Sigmoid colon (tissue), 6 donors: ENCODE measurements at regions not wholly inside any gene's neighbourhood (a gene's known extent, or its start where the extent isn't known, plus 50 kb on each side); places are given as distances from the start of the nearest gene placed in this dataset.

Experiments used
- DNase-seq: peaks from one replicate; pipeline ENCODE4 v3.0.0-alpha.2; 2019
- H3K27ac ChIP-seq, 4 donors: fragments of 200-600 bp; sonication (generic); one replicate each; pipeline ENCODE4 v1.5.1; 2016 to 2019; ENCODE audit warnings: mild to moderate bottlenecking in 1 of 4
- H3K27me3 ChIP-seq, 3 donors: fragments of 200-600 bp; sonication (generic); one replicate each; pipeline ENCODE4 v1.5.1; 2019; ENCODE audit warnings: mild to moderate bottlenecking in 1 of 3
- H3K36me3 ChIP-seq, 4 donors: fragments of 200-600 bp; sonication (generic); one replicate each; pipeline ENCODE4 v1.5.1; 2016 to 2019
- H3K4me1 ChIP-seq, 4 donors: fragments of 200-600 bp; sonication (generic); one replicate each; pipeline ENCODE4 v1.5.1; 2017 to 2019
- H3K4me3 ChIP-seq, 4 donors: fragments of 200-600 bp; sonication (generic); one replicate each; pipeline ENCODE4 v1.5.1; 2017 to 2019; ENCODE audit warnings: mild to moderate bottlenecking in 2 of 4, moderate library complexity in 1 of 4
- H3K9me3 ChIP-seq, 4 donors: fragments of 200-600 bp in 3 of 4; sonication (generic) in 3 of 4; one replicate each; pipeline versions ENCODE4 v1.5.1 to v1.6.1; 2013 to 2019
- EP300 ChIP-seq, 4 donors: sonication (generic); formaldehyde crosslinking; IDR thresholded peaks; one replicate each; pipeline ENCODE4 v1.6.1; 2017; ENCODE audit warnings: antibody characterized with exemption in 4 of 4
- POLR2A ChIP-seq, 2 donors: fragments of 450-650 bp; IDR thresholded peaks; one replicate each; pipeline ENCODE4 v1.6.1; 2016; ENCODE audit warnings: antibody characterized with exemption in 2 of 2, mild to moderate bottlenecking in 2 of 2, moderate library complexity in 2 of 2
- POLR2AphosphoS5 ChIP-seq, 4 donors: sonication (generic); formaldehyde crosslinking; IDR thresholded peaks; one replicate each; pipeline ENCODE4 v1.6.1; 2017; ENCODE audit warnings: antibody characterized with exemption in 4 of 4
- WGBS, 2 donors: extraction: QIAGEN DNeasy Blood & Tissue Kit; methylation state at CpG; one replicate each; pipeline ENCODE4 v1.1.7; 2013; 5-methylcytosine and 5-hydroxymethylcytosine counted together
- intact Hi-C: fragments of 100-400 bp; cut with DNase I; formaldehyde crosslinking; loops from one replicate; pipeline ENCODE4 v1.15.1; 2023
- TF ChIP-seq, protein P1 (sequence below), 4 experiments: fragments of 450-650 bp in 3 of 4; fragments of 200-600 bp in 1 of 4; IDR thresholded peaks; one replicate each; pipeline ENCODE4 v1.5.1; 2016 to 2019; ENCODE audit warnings: antibody characterized with exemption in 4 of 4, mild to moderate bottlenecking in 3 of 4, moderate library complexity in 2 of 4
- donor health status: healthy with polysubstance abuse.
- donor health status: healthy.

DNA sequence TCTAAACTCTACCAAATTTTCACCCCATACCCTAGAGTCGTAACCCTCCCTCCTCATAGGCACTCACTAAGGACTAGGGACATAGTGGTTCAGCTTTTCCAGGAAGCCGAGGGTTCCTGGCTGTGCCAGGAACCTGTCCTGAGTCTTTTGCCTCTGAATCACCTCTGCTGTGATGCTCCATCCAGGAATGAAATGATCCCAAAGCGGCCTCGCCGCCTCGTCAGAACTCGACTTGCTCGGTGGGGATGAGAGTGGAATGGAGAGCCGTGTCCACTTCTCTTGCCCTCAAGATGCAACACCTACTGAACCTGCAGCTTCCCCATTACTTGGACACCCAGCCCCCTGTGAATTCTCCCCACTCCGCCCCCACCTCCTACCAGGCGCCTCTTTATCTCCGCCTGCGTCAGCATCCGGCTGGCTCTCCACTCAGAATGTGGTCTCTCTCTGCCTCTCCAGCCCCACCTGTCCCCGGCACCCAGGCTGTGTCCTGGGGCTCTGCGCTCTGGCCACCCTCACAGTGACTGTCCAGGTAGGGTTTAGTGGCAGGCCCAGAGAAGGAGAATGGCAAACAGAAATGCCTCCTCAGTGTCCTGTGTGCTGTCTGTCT, 366.1 kb upstream of the ZNF32 start:
- 95 to 97% methylated on average over 16 of the region's 16 CpGs for WGBS, 2 donors
- TF ChIP-seq EP300 (IDR thresholded peaks at IDR 0.05) = no peak
- no peak for TF ChIP-seq POLR2A (IDR thresholded peaks at IDR 0.05)
- no peak for TF ChIP-seq POLR2AphosphoS5 (IDR thresholded peaks at IDR 0.05)
- TF ChIP-seq, protein P1, sequence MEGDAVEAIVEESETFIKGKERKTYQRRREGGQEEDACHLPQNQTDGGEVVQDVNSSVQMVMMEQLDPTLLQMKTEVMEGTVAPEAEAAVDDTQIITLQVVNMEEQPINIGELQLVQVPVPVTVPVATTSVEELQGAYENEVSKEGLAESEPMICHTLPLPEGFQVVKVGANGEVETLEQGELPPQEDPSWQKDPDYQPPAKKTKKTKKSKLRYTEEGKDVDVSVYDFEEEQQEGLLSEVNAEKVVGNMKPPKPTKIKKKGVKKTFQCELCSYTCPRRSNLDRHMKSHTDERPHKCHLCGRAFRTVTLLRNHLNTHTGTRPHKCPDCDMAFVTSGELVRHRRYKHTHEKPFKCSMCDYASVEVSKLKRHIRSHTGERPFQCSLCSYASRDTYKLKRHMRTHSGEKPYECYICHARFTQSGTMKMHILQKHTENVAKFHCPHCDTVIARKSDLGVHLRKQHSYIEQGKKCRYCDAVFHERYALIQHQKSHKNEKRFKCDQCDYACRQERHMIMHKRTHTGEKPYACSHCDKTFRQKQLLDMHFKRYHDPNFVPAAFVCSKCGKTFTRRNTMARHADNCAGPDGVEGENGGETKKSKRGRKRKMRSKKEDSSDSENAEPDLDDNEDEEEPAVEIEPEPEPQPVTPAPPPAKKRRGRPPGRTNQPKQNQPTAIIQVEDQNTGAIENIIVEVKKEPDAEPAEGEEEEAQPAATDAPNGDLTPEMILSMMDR (IDR thresholded peaks at IDR 0.05) = no peak
- H3K9me3 ChIP-seq = no peaks in the 10 kb centered on the region
- H3K27ac ChIP-seq = no peak overlapping the region
- no peaks in the 10 kb centered on the region for H3K36me3 ChIP-seq
- peaks cover 0 to 13% (median 0%) of the 10 kb centered on the region in 4 donors for H3K4me1 ChIP-seq
- intact Hi-C loops = no loop called here
- H3K27me3 ChIP-seq = no peaks in the 10 kb centered on the region
- no peak for DNase-seq
- H3K4me3 ChIP-seq = no peak overlapping the region

DNA sequence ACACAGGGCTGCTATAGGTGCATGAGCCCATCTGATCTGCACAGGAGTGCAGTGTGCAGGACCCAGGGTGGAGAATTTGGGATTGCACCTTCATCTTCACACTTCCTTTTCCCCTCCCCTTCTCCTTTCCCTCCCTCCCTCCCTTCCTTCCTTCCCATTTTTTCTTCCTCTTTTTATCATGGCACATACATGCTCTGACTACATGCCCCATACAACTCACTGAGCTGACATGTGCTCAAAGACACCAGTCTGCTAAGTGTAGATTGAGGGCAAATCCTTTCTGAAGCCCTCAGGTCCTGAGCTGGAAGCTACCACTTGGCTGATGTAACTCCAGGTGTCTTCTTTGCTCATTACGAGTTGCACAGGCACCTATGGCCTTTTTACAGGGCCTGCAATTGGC, 365.3 kb upstream of the ZNF32 start:
- TF ChIP-seq, protein P1 (IDR thresholded peaks at IDR 0.05) = no peak
- TF ChIP-seq EP300 (IDR thresholded peaks at IDR 0.05) (no peak), POLR2A (IDR thresholded peaks at IDR 0.05) (no peak), POLR2AphosphoS5 (IDR thresholded peaks at IDR 0.05) (no peak)
- DNase-seq = no peak
- intact Hi-C loops = no loop called here
- Histone ChIP-seq H3K4me3 (no peak overlapping the region), H3K4me1 (peaks cover 0 to 13% (median 0%) of the 10 kb centered on the region in 4 donors), H3K27ac (no peak overlapping the region), H3K36me3 (no peaks in the 10 kb centered on the region), H3K27me3 (no peaks in the 10 kb centered on the region), H3K9me3 (no peaks in the 10 kb centered on the region)
- WGBS, 2 donors = 48 to 63% methylated on average over 1 of the region's 1 CpG

DNA sequence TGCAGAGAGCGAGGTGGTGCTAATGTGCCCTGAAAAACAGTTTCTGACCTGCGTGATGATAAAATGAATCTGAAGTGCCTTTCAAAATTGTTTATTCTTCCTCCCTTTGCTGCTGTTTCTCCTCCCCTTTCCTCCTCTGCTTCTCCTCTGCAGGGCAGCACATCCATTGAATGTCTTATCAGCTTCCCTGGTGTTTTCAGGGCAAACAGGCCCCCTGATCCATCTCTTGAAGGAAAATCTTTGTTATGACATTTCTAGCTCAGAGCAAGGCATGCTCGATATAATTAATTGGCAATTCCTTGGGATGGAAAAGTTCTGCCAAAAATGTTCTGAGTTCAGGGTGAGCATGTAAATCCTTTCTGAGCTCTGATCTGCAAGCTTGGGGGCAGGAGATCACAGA, 364.2 kb upstream of the ZNF32 start:
- WGBS, 2 donors = 81 to 90% methylated on average over 3 of the region's 3 CpGs
- intact Hi-C loops = no loop called here
- TF ChIP-seq, protein P1 (IDR thresholded peaks at IDR 0.05) = no peak
- no peak for TF ChIP-seq POLR2AphosphoS5 (IDR thresholded peaks at IDR 0.05)
- TF ChIP-seq EP300 (IDR thresholded peaks at IDR 0.05) = no peak
- no peak for TF ChIP-seq POLR2A (IDR thresholded peaks at IDR 0.05)

DNA sequence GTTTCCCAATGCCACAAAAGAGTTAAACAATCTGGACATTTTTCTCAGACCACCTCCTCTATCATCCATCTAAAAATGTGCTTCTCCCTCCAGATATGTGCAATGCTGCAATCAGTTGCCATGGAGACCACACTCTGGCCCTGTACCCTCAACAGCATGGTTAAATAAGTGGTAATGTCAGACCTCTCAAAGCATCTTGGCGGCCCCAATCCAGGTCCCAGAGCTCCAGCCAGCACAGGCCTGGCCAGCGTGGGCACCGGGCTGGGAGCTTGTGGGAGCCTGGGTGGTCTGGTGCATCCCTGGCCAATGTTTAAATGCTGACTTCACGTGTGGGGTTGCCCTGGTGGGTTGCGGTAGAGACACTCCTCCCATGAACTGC, 362.9 kb upstream of the ZNF32 start:
- no peak overlapping the region for H3K4me3 ChIP-seq
- no peak overlapping the region for H3K27ac ChIP-seq
- TF ChIP-seq POLR2A (IDR thresholded peaks at IDR 0.05) (no peak), EP300 (IDR thresholded peaks at IDR 0.05) (no peak), POLR2AphosphoS5 (IDR thresholded peaks at IDR 0.05) (no peak)
- TF ChIP-seq, protein P1 (IDR thresholded peaks at IDR 0.05) = no peak
- no peaks in the 10 kb centered on the region for H3K27me3 ChIP-seq
- H3K36me3 ChIP-seq = no peaks in the 10 kb centered on the region
- H3K9me3 ChIP-seq = no peaks in the 10 kb centered on the region
- DNase-seq = no peak
- H3K4me1 ChIP-seq = peaks cover 0 to 3% (median 0%) of the 10 kb centered on the region in 4 donors
- 91 to 94% methylated on average over 5 of the region's 5 CpGs for WGBS, 2 donors
- intact Hi-C loops = no loop called here

More for the DNA sequence above, 364.2 kb upstream of the ZNF32 start:
- peaks cover 0 to 13% (median 0%) of the 10 kb centered on the region in 4 donors for H3K4me1 ChIP-seq
- no peaks in the 10 kb centered on the region for H3K9me3 ChIP-seq
- H3K36me3 ChIP-seq = no peaks in the 10 kb centered on the region
- H3K27me3 ChIP-seq = no peaks in the 10 kb centered on the region
- no peak overlapping the region for H3K27ac ChIP-seq
- no peak overlapping the region for H3K4me3 ChIP-seq
- no peak for DNase-seq
